Mucosa of descending colon (tissue), 3 donors: ENCODE measurements at regions not wholly inside any gene's neighbourhood (a gene's known extent, or its start where the extent isn't known, plus 50 kb on each side); places are given as distances from the start of the nearest gene placed in this dataset.
A peak's percentile ranks its signal among the peaks of the same experiment; 100 is the strongest.

Source experiments
- ATAC-seq: fragments of 200-7000 bp; cut with Tn5 transposase; one replicate; pipeline ENCODE4 v1.9.1; 2020; ENCODE audit warnings: mild to moderate bottlenecking, moderate library complexity
- DNase-seq, 3 donors: peaks; one replicate each; pipeline ENCODE4 v3.0.0-alpha.2; 2020
- H3K36me3 ChIP-seq: fragments of 200-600 bp; one replicate; pipeline ENCODE4 v1.8.0; 2021; ENCODE audit warnings: low read depth, mild to moderate bottlenecking
- H3K4me1 ChIP-seq: fragments of 200-600 bp; one replicate; pipeline ENCODE4 v1.8.0; 2021; ENCODE audit warnings: low read depth, mild to moderate bottlenecking
- H3K4me3 ChIP-seq: fragments of 200-600 bp; one replicate; pipeline ENCODE4 v1.8.0; 2021; ENCODE audit warnings: mild to moderate bottlenecking
- H3K9me3 ChIP-seq: fragments of 200-600 bp; one replicate; pipeline ENCODE4 v1.8.0; 2021; ENCODE audit warnings: mild to moderate bottlenecking
- intact Hi-C, 2 donors: fragments of 100-400 bp; cut with DNase I in 1 of 2; cut with micrococcal nuclease in 1 of 2; formaldehyde crosslinking; loops; one replicate each; pipeline versions ENCODE4 v1.11.0 to v1.11.1; 2022; cut with DNase I, micrococcal nuclease
- TF ChIP-seq, protein P1 (sequence below): fragments of 200-600 bp; IDR thresholded peaks from one replicate; pipeline ENCODE4 v1.8.0; 2022; ENCODE audit warnings: antibody characterized with exemption, mild to moderate bottlenecking
- donor health status: DM: no; HTN: no; CAD: no; lungs with moderate emphysema.
- donor health status: DM: no; HTN: no; CAD: no.
- donor health status: DM: no; HTN: yes; CAD: no.

DNA sequence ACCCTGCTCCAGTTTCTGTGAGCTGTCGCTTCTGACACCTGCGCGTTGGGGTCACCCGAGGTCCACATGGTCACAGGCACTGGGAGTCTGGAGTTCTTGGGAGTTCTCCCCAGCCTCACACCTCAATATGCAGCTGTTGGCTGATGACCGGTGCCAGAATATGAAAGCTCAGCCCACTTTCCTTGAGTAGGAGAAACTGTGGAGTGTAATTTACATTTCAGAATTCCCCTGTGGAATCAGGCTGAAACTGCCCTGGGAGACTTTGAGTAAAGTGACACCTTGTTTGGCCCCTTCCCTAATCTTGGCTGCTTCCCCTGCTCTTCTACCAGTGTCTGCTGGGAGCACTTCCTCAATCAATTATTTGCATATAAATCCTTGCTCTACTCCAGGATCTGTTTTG lies 255.9 kb downstream of the NFKBIZ start:
- no peaks in the 10 kb centered on the region for H3K4me1 ChIP-seq
- H3K4me3 ChIP-seq, result no peak overlapping the region
- peaks cover 6% of the 10 kb centered on the region for H3K9me3 ChIP-seq
- TF ChIP-seq, protein P1, sequence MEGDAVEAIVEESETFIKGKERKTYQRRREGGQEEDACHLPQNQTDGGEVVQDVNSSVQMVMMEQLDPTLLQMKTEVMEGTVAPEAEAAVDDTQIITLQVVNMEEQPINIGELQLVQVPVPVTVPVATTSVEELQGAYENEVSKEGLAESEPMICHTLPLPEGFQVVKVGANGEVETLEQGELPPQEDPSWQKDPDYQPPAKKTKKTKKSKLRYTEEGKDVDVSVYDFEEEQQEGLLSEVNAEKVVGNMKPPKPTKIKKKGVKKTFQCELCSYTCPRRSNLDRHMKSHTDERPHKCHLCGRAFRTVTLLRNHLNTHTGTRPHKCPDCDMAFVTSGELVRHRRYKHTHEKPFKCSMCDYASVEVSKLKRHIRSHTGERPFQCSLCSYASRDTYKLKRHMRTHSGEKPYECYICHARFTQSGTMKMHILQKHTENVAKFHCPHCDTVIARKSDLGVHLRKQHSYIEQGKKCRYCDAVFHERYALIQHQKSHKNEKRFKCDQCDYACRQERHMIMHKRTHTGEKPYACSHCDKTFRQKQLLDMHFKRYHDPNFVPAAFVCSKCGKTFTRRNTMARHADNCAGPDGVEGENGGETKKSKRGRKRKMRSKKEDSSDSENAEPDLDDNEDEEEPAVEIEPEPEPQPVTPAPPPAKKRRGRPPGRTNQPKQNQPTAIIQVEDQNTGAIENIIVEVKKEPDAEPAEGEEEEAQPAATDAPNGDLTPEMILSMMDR, result no peak
- H3K36me3 ChIP-seq, result no peaks in the 10 kb centered on the region
- intact Hi-C loops, result no loop called here
- ATAC-seq, result no peak
- no peak for DNase-seq

DNA sequence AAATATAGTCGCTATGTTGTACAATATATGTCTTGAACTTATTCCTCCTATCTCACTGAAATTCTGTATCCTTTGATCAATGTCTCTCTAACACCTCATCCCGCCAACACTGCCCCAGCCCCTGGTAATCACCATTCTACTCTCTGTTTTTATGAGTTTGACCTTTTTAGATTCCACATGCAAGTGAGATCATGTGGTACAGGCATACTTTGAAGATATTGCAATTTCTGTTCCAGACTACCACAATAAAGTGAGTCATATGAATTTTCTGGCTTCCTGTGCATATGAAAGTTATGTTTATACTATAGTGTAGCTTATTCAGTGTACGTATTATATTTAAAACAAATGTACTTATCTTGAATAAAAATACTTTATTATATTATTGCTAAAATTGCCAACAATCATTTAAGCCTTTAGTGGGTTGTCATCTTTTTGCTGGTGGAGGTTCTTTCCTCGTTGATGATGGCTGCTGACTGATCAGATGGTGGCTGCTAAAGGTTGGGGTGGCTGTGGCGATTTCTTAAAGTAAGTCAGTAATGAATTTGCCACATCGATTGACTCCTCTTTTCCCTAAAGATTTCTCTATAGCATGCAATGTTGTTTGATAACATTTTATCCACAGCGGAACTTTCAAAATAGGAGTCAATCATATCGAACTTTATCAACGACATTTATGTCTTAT lies 257.2 kb downstream of the NFKBIZ start:
- TF ChIP-seq, protein P1, result no peak
- intact Hi-C loops, result no loop called here
- ATAC-seq (peak; percentile 62), DNase-seq (no peak)
- Histone ChIP-seq H3K4me3 (no peak overlapping the region), H3K9me3 (peaks cover 6% of the 10 kb centered on the region), H3K36me3 (no peaks in the 10 kb centered on the region), H3K4me1 (no peaks in the 10 kb centered on the region)

DNA sequence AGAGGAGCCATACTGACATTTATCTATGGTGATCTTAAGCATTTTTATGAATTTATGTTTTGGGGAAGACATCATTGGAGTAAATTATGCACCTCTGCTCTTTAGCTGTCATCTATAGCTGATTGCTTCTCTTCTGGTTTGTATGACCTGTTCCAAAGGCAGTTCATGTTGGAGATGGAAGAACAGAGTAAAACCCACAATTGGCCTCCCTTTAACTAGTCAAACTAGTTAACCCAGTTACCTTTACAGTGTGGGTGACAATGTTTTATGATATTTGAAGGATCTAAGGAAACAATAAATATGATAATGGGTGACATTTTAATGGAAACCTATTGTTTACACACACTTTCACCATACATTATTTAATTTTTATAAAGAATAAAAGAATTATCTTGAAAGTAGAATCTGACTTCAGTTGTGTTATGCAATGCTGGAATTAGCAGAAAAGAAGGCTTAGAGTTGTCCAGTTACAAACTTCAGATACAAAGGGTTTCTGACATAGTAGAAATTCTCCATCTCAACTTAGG lies 263.5 kb downstream of the NFKBIZ start:
- no peak for DNase-seq
- Histone ChIP-seq H3K4me1 (peaks cover 7% of the 10 kb centered on the region), H3K9me3 (peaks cover 1% of the 10 kb centered on the region), H3K4me3 (no peak overlapping the region), H3K36me3 (no peaks in the 10 kb centered on the region)
- intact Hi-C loops, result no loop called here
- peak; percentile 59 for ATAC-seq
- TF ChIP-seq, protein P1, result no peak

DNA sequence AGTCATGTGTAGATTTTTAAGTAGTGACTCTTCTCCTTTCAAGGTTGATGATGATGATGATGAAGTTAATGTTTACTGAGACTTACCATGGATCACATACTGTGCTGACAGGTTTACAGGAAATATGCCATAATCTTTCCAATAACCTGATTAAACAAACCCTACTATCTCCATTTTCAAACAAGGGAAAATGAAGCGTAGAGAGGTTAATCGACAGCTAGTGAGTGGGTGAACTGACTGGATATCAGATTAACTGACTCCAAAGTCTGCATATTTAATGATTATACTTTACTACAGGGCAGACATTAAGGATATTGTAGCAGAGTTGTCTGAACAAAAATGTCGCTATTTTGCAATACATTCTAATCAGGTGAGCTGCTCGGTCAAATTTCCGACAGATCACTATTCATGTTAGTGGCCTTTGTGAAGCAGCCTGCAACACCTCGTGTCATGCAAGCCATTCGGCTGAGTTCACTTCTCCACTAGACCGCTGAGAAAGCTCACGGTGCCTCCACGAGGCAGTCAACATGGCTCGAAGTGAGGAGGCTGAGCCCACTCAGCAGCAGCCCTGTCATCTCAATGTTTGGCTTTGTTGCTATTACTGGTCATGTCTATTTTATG lies 264.2 kb downstream of the NFKBIZ start:
- intact Hi-C loops, result no loop called here
- ATAC-seq (peak; percentile 85), DNase-seq (no peak)
- TF ChIP-seq, protein P1, result no peak
- H3K4me1 ChIP-seq, result peaks cover 7% of the 10 kb centered on the region
- no peaks in the 10 kb centered on the region for H3K9me3 ChIP-seq
- H3K4me3 ChIP-seq, result no peak overlapping the region
- no peaks in the 10 kb centered on the region for H3K36me3 ChIP-seq

DNA sequence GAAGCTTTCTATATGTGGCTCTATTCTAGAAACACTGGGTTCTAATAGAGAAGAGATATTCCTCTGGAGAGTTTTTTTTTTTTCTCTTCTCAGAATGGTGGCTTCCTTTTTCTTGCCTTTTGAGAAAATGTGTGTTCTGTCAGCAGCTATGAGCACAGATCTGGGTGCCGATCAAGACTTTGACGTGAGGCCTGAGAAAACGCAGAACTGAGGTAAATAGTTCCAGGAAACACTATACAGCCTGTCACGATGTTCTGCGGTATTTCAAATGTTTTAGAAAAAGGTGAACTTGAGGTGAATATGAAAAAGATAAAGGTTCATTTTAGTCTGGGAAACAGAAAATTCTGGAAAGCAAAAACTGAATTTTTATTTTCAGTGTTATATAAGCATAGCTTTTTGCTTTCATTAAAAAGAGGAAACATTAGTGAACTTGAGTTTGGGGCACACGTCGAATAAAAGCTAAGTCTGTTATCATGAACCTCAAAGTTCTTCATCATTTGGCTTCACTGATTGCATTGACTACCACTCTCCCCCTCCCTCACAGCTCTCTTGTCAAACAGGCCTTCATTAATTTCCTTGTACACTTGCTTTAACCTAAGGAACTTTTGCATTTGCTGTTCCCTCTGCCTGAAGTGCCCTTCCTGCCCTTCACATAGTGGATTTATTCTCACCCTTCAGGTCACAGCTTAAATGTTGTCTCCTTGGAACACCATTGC lies 265.1 kb downstream of the NFKBIZ start:
- Histone ChIP-seq H3K4me1 (peaks cover 7% of the 10 kb centered on the region), H3K9me3 (no peaks in the 10 kb centered on the region), H3K4me3 (no peak overlapping the region), H3K36me3 (no peaks in the 10 kb centered on the region)
- peak; percentile 36 for ATAC-seq
- TF ChIP-seq, protein P1, result no peak
- DNase-seq, result no peak
- intact Hi-C loops, result no loop called here
